ENCODE measurements at regions not wholly inside any gene's neighbourhood (a gene's known extent, or its start where the extent isn't known, plus 50 kb on each side); places are given as distances from the start of the nearest gene placed in this dataset.

DNA sequence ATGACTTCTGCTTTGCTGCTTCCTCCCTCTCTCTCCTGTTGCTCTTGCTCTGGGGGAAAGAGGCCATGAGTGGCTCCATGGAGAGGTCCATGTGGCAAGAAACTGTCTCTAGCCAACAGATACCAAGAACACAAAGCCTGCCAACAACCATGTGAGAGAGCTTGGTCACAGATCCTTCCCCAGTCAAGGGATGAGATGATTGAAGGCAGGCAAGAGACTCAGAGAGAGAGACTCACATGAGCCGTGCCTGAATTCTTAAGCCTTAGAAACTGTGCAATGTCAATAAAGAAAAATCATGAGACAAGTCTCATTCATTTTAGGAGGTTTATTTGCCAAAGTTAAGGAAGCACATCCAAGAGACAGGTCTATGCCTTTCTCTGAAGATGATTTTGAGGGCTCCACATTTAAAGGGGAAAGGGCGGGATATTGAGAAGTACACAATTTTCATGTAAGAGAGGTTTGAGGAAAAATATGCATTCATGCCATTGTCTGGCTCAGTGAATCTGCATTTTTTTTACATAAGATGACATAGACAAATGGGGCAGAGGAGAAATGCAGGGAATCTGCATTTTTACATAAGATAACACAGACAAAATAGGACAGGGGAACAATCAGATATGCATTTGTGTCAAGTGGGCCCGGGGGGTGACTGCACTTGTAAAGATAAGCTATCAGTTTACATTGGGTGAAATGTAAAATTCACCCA, 59.5 kb upstream of the SUCLG2 start:
- ChIA-PET POLR2A (ENCODE audit: partially characterized antibody) (interaction anchor here (0.7 kb wide), 1 partner anchor 61 kb away, joined by 3 read pairs; no protein-coding TSS in a partner anchor), CTCF (ENCODE audit: partially characterized antibody) (interaction anchor here (0.8 to 1.4 kb wide), 3 partner anchors 10 to 344 kb away, joined by 3 read pairs; no protein-coding TSS in a partner anchor)
- Histone ChIP-seq H2BK5ac (ENCODE audit: low read depth, low read length) (no peak overlapping the region), H2AFZ (ENCODE audit: low read length) (no peak overlapping the region), H3K4ac (replicated peaks; ENCODE audit: insufficient read length, low read depth, low read length) (no peak overlapping the region), H4K5ac (ENCODE audit: insufficient read length, low read depth, low read length) (no peak overlapping the region), H3K23me2 (ENCODE audit: low read depth, low read length) (no peaks in the 10 kb centered on the region), H2BK120ac (replicated peaks; ENCODE audit: low read depth, low read length) (no peak overlapping the region), H3K18ac (ENCODE audit: extremely low read depth, low read length) (0 out of 2 replicates have a peak overlapping the region, but pooled peaks have one; percentile 74), H3K9me3 (ENCODE audit: insufficient read depth in 2 of 2, low read depth in 1 of 2, low read length in 1 of 2) (no peaks in the 10 kb centered on the region), H3K4me3 (ENCODE audit: extremely low read depth in 1 of 4, insufficient read depth in 2 of 4, low read depth in 3 of 4, low read length in 4 of 4) (no peak overlapping the region), H2BK15ac (ENCODE audit: low read length) (no peak overlapping the region), H3K79me1 (ENCODE audit: low read depth, low read length) (no peaks in the 10 kb centered on the region), H3K4me1 (replicated peaks in 1 of 4; ENCODE audit: control insufficient read depth in 3 of 4, insufficient read depth in 4 of 4, low read length in 3 of 4) (peaks cover 0 to 3% (median 0%) of the 10 kb centered on the region in 4 experiments; a peak in 2 of 7 replicates), H3K36me3 (ENCODE audit: control insufficient read depth in 2 of 4, insufficient read depth in 4 of 4, low read length in 3 of 4) (no peaks in the 10 kb centered on the region), H2AK5ac (ENCODE audit: low read depth, low read length) (no peak overlapping the region), H4K20me1 (replicated peaks in 1 of 2; ENCODE audit: control insufficient read depth in 1 of 2, insufficient read depth in 2 of 2, low read length in 2 of 2) (no peaks in the 10 kb centered on the region), H4K8ac (ENCODE audit: extremely low read depth, insufficient read depth, low read length) (no peak overlapping the region), H3K79me2 (ENCODE audit: control insufficient read depth in 1 of 2, insufficient read depth in 2 of 2, low read length in 2 of 2) (no peaks in the 10 kb centered on the region), H4K91ac (replicated peaks; ENCODE audit: insufficient read length, low read length) (no peak overlapping the region), H2BK20ac (ENCODE audit: low read length) (peak overlapping the region; percentile 34; the same call in 1 of the 2 replicates), H3K23ac (ENCODE audit: insufficient read length) (no peak overlapping the region), H3K4me2 (ENCODE audit: insufficient read depth in 1 of 2, low read depth in 2 of 2, low read length in 2 of 2) (no peak overlapping the region), H2BK12ac (ENCODE audit: low read depth, low read length) (no peak overlapping the region), H3K56ac (replicated peaks; ENCODE audit: insufficient read length, low read depth, low read length) (no peak overlapping the region), H3K14ac (ENCODE audit: insufficient read length) (no peak overlapping the region), H3K27me3 (replicated peaks in 1 of 4; ENCODE audit: control insufficient read depth in 3 of 4, extremely low read depth in 1 of 4, insufficient read depth in 3 of 4, low read length in 3 of 4) (no peaks in the 10 kb centered on the region), H3K27ac (ENCODE audit: low read depth, low read length) (no peak overlapping the region), H3K9ac (replicated peaks in 1 of 4; ENCODE audit: extremely low read depth in 1 of 4, low read depth in 3 of 4, low read length in 3 of 4) (no peak overlapping the region)
- no peak for FAIRE-seq
- 75% methylated on average over 3 of the region's 3 CpGs; no CpG with 5 or more reads in 1 of the 2 experiments for WGBS, 2 experiments (ENCODE audit: extremely low coverage in 1 of 2, insufficient coverage in 1 of 2, insufficient read length in 1 of 2, insufficient replicate concordance in 2 of 2, low coverage in 1 of 2, low lambda C conversion rate in 2 of 2, missing lambda C conversion rate in 1 of 2)
- DNase-seq (ENCODE audit: low read depth in 1 of 2, low spot score in 2 of 2): no peak
- TF ChIP-seq TCF12 (IDR thresholded peaks at IDR 0.05; ENCODE audit: low read depth, low read length) (no peak), TAF7 (optimal IDR thresholded peaks at IDR 0.05; ENCODE audit: borderline replicate concordance, low read depth, low read length) (no peak), HDAC6 (IDR thresholded peaks at IDR 0.05; ENCODE audit: low read depth, low read length) (no peak), KDM4A (IDR thresholded peaks at IDR 0.05; ENCODE audit: low read depth, low read length, severe bottlenecking) (no peak), JUN (IDR thresholded peaks at IDR 0.05; ENCODE audit: low read depth, low read length) (no peak), KDM1A (IDR thresholded peaks at IDR 0.05; ENCODE audit: borderline replicate concordance, low read length) (no peak), NANOG (IDR thresholded peaks at IDR 0.05; ENCODE audit: insufficient read depth, low read depth, low read length, poor library complexity, severe bottlenecking) (no peak), ASH2L (IDR thresholded peaks at IDR 0.05; ENCODE audit: low read length) (no peak), CHD1 (IDR thresholded peaks at IDR 0.05; ENCODE audit: low read depth, low read length) (no peak), EZH2 (IDR thresholded peaks at IDR 0.05; ENCODE audit: low read depth, low read length, severe bottlenecking) (no peak)
- TF ChIP-seq, protein P1, sequence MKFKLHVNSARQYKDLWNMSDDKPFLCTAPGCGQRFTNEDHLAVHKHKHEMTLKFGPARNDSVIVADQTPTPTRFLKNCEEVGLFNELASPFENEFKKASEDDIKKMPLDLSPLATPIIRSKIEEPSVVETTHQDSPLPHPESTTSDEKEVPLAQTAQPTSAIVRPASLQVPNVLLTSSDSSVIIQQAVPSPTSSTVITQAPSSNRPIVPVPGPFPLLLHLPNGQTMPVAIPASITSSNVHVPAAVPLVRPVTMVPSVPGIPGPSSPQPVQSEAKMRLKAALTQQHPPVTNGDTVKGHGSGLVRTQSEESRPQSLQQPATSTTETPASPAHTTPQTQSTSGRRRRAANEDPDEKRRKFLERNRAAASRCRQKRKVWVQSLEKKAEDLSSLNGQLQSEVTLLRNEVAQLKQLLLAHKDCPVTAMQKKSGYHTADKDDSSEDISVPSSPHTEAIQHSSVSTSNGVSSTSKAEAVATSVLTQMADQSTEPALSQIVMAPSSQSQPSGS (IDR thresholded peaks at IDR 0.05; ENCODE audit: low read length): no peak
